Tibial nerve (tissue), 4 donors: ENCODE measurements at regions not wholly inside any gene's neighbourhood (a gene's known extent, or its start where the extent isn't known, plus 50 kb on each side); places are given as distances from the start of the nearest gene placed in this dataset.

Experiments used
- EP300 ChIP-seq, 2 donors: sonication (generic); formaldehyde crosslinking; IDR thresholded peaks; one replicate each; pipeline ENCODE4 v1.6.1; 2017; ENCODE audit warnings: antibody characterized with exemption in 2 of 2, mild to moderate bottlenecking in 1 of 2
- TF ChIP-seq, protein P1 (sequence below), 5 experiments: fragments of 200-600 bp in 3 of 5; fragments of 450-650 bp in 2 of 5; sonication (generic) in 3 of 5; IDR thresholded peaks; one replicate each; pipeline ENCODE4 v1.5.1; 2016 to 2019; ENCODE audit warnings: antibody characterized with exemption in 5 of 5, mild to moderate bottlenecking in 3 of 5, moderate library complexity in 2 of 5

DNA sequence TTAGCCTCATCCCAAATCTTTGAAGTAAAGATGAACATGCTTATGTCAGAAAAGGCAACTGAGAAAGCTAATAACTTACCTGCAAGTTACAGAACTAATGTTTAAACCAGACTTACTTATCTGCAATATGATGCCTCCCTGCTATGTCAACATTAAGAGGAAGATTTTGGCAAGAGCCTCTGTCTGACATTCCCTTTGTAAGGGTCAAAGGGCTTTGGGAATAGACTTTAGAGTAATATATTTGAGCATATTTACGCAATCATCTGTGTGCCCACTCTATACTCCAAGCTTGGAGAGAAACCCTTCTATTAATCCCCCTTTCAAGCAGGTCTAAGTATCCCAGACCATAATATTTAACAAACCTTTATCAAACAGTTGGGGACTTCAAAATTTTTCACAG lies 389.4 kb downstream of the NPIPA8 start:
- TF ChIP-seq EP300 (IDR thresholded peaks at IDR 0.05) = no peak
- TF ChIP-seq, protein P1, sequence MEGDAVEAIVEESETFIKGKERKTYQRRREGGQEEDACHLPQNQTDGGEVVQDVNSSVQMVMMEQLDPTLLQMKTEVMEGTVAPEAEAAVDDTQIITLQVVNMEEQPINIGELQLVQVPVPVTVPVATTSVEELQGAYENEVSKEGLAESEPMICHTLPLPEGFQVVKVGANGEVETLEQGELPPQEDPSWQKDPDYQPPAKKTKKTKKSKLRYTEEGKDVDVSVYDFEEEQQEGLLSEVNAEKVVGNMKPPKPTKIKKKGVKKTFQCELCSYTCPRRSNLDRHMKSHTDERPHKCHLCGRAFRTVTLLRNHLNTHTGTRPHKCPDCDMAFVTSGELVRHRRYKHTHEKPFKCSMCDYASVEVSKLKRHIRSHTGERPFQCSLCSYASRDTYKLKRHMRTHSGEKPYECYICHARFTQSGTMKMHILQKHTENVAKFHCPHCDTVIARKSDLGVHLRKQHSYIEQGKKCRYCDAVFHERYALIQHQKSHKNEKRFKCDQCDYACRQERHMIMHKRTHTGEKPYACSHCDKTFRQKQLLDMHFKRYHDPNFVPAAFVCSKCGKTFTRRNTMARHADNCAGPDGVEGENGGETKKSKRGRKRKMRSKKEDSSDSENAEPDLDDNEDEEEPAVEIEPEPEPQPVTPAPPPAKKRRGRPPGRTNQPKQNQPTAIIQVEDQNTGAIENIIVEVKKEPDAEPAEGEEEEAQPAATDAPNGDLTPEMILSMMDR (IDR thresholded peaks at IDR 0.05) = no peak
